CD4-positive, alpha-beta T cell (primary cell): ENCODE measurements at regions not wholly inside any gene's neighbourhood (a gene's known extent, or its start where the extent isn't known, plus 50 kb on each side); places are given as distances from the start of the nearest gene placed in this dataset.

Experiments used
- ATAC-seq: fragments of 200-7000 bp; cut with Tn5 transposase; one replicate; pipeline ENCODE4 v1.10.0; 2022; ENCODE audit warnings: mild to moderate bottlenecking; ENCODE audit not compliant: poor library complexity
- CTCF ChIA-PET: fragments of 350-600 bp; sonication (Branson Sonifier 250); formaldehyde crosslinking; loops from one replicate; lab custom pipeline; 2021; ENCODE audit warnings: antibody characterized with exemption, inconsistent platforms; lab: Charles Lee
- POLR2A ChIA-PET: fragments of 350-600 bp; sonication (Branson Sonifier 250); formaldehyde crosslinking; loops from one replicate; lab custom pipeline; 2021; ENCODE audit warnings: antibody characterized with exemption, inconsistent platforms; lab: Charles Lee
- DNase-seq, 14 experiments: peaks; one replicate each; pipeline ENCODE4 v3.0.0-alpha.2; 2013 to 2020; ENCODE audit warnings: mixed read lengths in 2 of 14
- H3K27ac ChIP-seq, 2 donors: one replicate each; pipeline versions ENCODE4 v1.5.1 to v1.7.0; 2013; ENCODE audit warnings: low read length in 2 of 2, low read depth in 1 of 2, mild to moderate bottlenecking in 1 of 2
- H3K27me3 ChIP-seq, 2 experiments: 1 replicate in 1 of 2; 2 replicates in 1 of 2; pipeline versions ENCODE4 v1.6.1 to v1.7.0; 2013; ENCODE audit warnings: low read length in 2 of 2, control low read depth in 1 of 2, mild to moderate bottlenecking in 1 of 2, moderate library complexity in 1 of 2; ENCODE audit not compliant: insufficient read depth in 2 of 2, control insufficient read depth in 1 of 2
- H3K36me3 ChIP-seq: one replicate; pipeline ENCODE4 v1.6.1; 2013; ENCODE audit warnings: low read length, control low read depth; ENCODE audit not compliant: insufficient read depth
- H3K4me1 ChIP-seq: one replicate; pipeline ENCODE4 v1.6.1; 2013; ENCODE audit warnings: low read length, control low read depth; ENCODE audit not compliant: insufficient read depth
- H3K4me3 ChIP-seq: one replicate; pipeline ENCODE4 v1.5.1; 2013; ENCODE audit warnings: mild to moderate bottlenecking, low read length, moderate library complexity
- H3K9me3 ChIP-seq, 2 experiments: 1 replicate in 1 of 2; 2 replicates in 1 of 2; pipeline versions ENCODE4 v1.6.1 to v1.7.0; 2013; ENCODE audit warnings: low read length in 2 of 2, mild to moderate bottlenecking in 2 of 2, control low read depth in 1 of 2, moderate library complexity in 1 of 2; ENCODE audit not compliant: control insufficient read depth in 1 of 2, insufficient read depth in 1 of 2
- H3K27ac Mint-ChIP-seq: one replicate; pipeline ENCODE4 v1.8.0; 2020; ENCODE audit warnings: mixed read lengths
- H3K27me3 Mint-ChIP-seq: one replicate; pipeline ENCODE4 v1.8.0; 2021; ENCODE audit warnings: mixed read lengths
- H3K36me3 Mint-ChIP-seq: one replicate; pipeline ENCODE4 v1.8.0; 2021; ENCODE audit warnings: low read depth, mixed read lengths
- H3K4me1 Mint-ChIP-seq: one replicate; pipeline ENCODE4 v1.8.0; 2021; ENCODE audit warnings: low read depth, mixed read lengths
- H3K4me3 Mint-ChIP-seq: one replicate; pipeline ENCODE4 v1.8.0; 2020; ENCODE audit warnings: mild to moderate bottlenecking, mixed read lengths
- H3K9me3 Mint-ChIP-seq: one replicate; pipeline ENCODE4 v1.8.0; 2020; ENCODE audit warnings: mixed read lengths
- intact Hi-C, 2 experiments: fragments of 100-400 bp; cut with DNase I in 1 of 2; cut with micrococcal nuclease in 1 of 2; formaldehyde crosslinking; loops; one replicate each; pipeline versions ENCODE4 v1.15.1 to v1.9.0; 2023 to 2025; cut with DNase I, micrococcal nuclease
- TF ChIP-seq, protein P1 (sequence below): fragments of 200-600 bp; IDR thresholded peaks from one replicate; pipeline ENCODE4 v1.8.0; 2022; ENCODE audit warnings: antibody characterized with exemption, mild to moderate bottlenecking

DNA sequence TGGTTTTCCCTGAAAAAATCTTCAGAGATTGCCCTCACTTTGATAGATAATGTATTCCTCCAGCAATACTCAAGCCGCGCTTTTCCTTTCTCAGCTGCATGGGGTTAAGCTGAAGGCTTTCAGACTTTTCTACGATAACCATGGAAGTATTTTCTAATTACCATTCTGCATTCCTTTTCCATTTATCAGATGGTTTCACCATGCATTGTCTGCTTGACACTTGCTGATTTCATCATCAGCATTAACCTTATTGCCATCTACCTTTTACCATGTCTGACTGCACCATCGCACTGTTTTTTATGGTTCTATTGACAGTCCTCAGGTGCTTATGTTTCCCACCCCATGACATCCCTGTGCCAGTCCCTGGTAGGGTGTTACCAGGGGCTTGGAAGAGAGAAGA lies 91.6 kb downstream of the DMAC1 start:
- H3K4me1 Mint-ChIP-seq = no peaks in the 10 kb centered on the region
- no peaks in the 10 kb centered on the region for H3K9me3 Mint-ChIP-seq
- Histone ChIP-seq H3K4me1 (no peaks in the 10 kb centered on the region), H3K27me3 (no peaks in the 10 kb centered on the region), H3K9me3 (no peaks in the 10 kb centered on the region), H3K4me3 (no peak overlapping the region), H3K36me3 (no peaks in the 10 kb centered on the region), H3K27ac (no peak overlapping the region)
- ChIA-PET CTCF (no interaction called here), POLR2A (no interaction called here)
- no peaks in the 10 kb centered on the region for H3K36me3 Mint-ChIP-seq
- H3K27ac Mint-ChIP-seq = no peak overlapping the region
- H3K27me3 Mint-ChIP-seq = no peaks in the 10 kb centered on the region
- intact Hi-C loops = no loop called here
- TF ChIP-seq, protein P1, sequence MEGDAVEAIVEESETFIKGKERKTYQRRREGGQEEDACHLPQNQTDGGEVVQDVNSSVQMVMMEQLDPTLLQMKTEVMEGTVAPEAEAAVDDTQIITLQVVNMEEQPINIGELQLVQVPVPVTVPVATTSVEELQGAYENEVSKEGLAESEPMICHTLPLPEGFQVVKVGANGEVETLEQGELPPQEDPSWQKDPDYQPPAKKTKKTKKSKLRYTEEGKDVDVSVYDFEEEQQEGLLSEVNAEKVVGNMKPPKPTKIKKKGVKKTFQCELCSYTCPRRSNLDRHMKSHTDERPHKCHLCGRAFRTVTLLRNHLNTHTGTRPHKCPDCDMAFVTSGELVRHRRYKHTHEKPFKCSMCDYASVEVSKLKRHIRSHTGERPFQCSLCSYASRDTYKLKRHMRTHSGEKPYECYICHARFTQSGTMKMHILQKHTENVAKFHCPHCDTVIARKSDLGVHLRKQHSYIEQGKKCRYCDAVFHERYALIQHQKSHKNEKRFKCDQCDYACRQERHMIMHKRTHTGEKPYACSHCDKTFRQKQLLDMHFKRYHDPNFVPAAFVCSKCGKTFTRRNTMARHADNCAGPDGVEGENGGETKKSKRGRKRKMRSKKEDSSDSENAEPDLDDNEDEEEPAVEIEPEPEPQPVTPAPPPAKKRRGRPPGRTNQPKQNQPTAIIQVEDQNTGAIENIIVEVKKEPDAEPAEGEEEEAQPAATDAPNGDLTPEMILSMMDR = no peak
- no peak overlapping the region for H3K4me3 Mint-ChIP-seq
- DNase-seq (no peak), ATAC-seq (no peak)

DNA sequence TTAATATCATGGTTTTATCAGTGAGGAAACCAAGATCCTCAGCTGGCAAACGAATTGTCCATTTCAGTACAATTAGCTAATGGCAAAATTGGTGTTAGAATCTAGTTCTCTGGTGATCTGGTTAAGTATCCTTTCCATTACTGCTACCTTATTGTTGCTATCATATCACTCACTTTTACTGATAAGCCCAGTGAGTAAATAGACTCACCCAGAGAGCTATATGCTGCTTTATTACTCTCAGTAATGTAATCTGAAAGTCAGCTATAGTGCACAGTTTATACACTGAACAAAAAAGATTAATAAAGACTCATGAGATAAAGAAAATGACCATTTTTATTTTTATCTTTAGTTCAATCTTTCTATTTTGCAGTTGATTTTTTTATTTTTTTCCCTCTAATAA lies 95.0 kb downstream of the DMAC1 start:
- Mint-ChIP-seq H3K27me3 (no peaks in the 10 kb centered on the region), H3K36me3 (no peaks in the 10 kb centered on the region), H3K9me3 (no peaks in the 10 kb centered on the region), H3K27ac (no peak overlapping the region), H3K4me3 (no peak overlapping the region), H3K4me1 (no peaks in the 10 kb centered on the region)
- DNase-seq (no peak), ATAC-seq (no peak)
- TF ChIP-seq, protein P1 = no peak
- ChIA-PET POLR2A (interaction anchor here (0.6 kb wide), 1 partner anchor 808 kb away, joined by 5 read pairs; no protein-coding TSS in a partner anchor), CTCF (no interaction called here)
- Histone ChIP-seq H3K4me1 (no peaks in the 10 kb centered on the region), H3K27me3 (peaks cover 0 to 4% of the 10 kb centered on the region in 2 experiments), H3K36me3 (no peaks in the 10 kb centered on the region), H3K27ac (no peak overlapping the region), H3K4me3 (no peak overlapping the region), H3K9me3 (no peaks in the 10 kb centered on the region)
- intact Hi-C loops = no loop called here

DNA sequence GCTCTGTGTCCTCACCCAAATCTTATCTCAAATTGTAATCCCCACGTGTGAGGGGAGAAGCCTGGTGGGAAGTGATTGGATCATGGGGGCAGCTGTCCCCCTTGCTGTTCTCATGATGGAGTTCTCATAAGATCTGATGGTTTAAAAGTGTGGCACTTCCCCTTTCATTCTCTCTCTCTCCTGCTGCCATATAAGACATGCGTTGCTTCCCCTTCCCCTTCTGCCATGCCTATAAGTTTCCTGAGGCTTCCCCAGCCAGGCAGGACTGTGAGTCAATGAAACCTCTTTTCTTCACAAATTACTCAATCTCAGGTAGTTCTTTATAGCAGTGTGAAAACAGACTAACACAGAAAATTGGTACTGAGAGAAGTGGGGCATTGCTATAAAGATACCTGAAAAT lies 107.7 kb downstream of the DMAC1 start:
- no peak overlapping the region for H3K4me3 Mint-ChIP-seq
- H3K9me3 ChIP-seq = no peaks in the 10 kb centered on the region
- intact Hi-C loops = no loop called here
- TF ChIP-seq, protein P1 = no peak
- POLR2A ChIA-PET = no interaction called here
- H3K27me3 Mint-ChIP-seq = no peaks in the 10 kb centered on the region
- DNase-seq (no peak), ATAC-seq (no peak)
- H3K27ac ChIP-seq = no peak overlapping the region
- H3K4me1 Mint-ChIP-seq = no peaks in the 10 kb centered on the region
- H3K27me3 ChIP-seq = no peaks in the 10 kb centered on the region
- H3K9me3 Mint-ChIP-seq = no peaks in the 10 kb centered on the region
- no peaks in the 10 kb centered on the region for H3K36me3 ChIP-seq
- CTCF ChIA-PET = no interaction called here
- H3K4me3 ChIP-seq = no peak overlapping the region
- no peak overlapping the region for H3K27ac Mint-ChIP-seq
- no peaks in the 10 kb centered on the region for H3K4me1 ChIP-seq
- H3K36me3 Mint-ChIP-seq = no peaks in the 10 kb centered on the region
